SK-N-SH treated with all-trans-retinoic acid at 6 μM for 48 hours (cell line): ENCODE measurements at regions not wholly inside any gene's neighbourhood (a gene's known extent, or its start where the extent isn't known, plus 50 kb on each side); places are given as distances from the start of the nearest gene placed in this dataset.

ENCODE experiments used
- ARNTL ChIP-seq: fragments of 450-650 bp; formaldehyde crosslinking; IDR thresholded peaks from 2 replicates; pipeline ENCODE4 v1.5.0; 2020; ENCODE audit warnings: low read depth, mild to moderate bottlenecking, moderate library complexity, borderline replicate concordance
- CSDC2 ChIP-seq: fragments of 250-450 bp; sonication (Bioruptor Pico); IDR thresholded peaks from 2 replicates; pipeline ENCODE4 v1.5.0; 2020; ENCODE audit warnings: mild to moderate bottlenecking, moderate library complexity
- GLIS3 ChIP-seq: fragments of 250-450 bp; sonication (Bioruptor Pico); IDR thresholded peaks from 2 replicates; pipeline ENCODE4 v1.5.0; 2020; ENCODE audit warnings: mild to moderate bottlenecking, moderate library complexity
- PPARA ChIP-seq: fragments of 250-450 bp; sonication (Bioruptor Pico); IDR thresholded peaks from 2 replicates; pipeline ENCODE4 v1.5.0; 2020; ENCODE audit warnings: mild to moderate bottlenecking, borderline replicate concordance
- RARB ChIP-seq: fragments of 250-450 bp; sonication (Bioruptor Pico); IDR thresholded peaks from 2 replicates; pipeline ENCODE4 v1.8.0; 2021; ENCODE audit warnings: mild to moderate bottlenecking, moderate library complexity
- TOX ChIP-seq: fragments of 250-450 bp; sonication (Bioruptor Pico); IDR thresholded peaks from 2 replicates; pipeline ENCODE4 v1.8.0; 2021; ENCODE audit warnings: mild to moderate bottlenecking, moderate library complexity, borderline replicate concordance
- ZFP3 ChIP-seq: fragments of 250-450 bp; sonication (Bioruptor Pico); IDR thresholded peaks from 2 replicates; pipeline ENCODE4 v1.5.0; 2020; ENCODE audit warnings: mild to moderate bottlenecking, moderate library complexity
- ZFP30 ChIP-seq: fragments of 450-650 bp; formaldehyde crosslinking; IDR thresholded peaks from 2 replicates; pipeline ENCODE4 v1.5.0; 2022; ENCODE audit warnings: mild to moderate bottlenecking, moderate library complexity
- TF ChIP-seq, protein P1 (sequence below): fragments of 250-450 bp; sonication (Bioruptor Pico); IDR thresholded peaks from 2 replicates; pipeline ENCODE4 v1.8.0; 2020; ENCODE audit warnings: mild to moderate bottlenecking, moderate library complexity, borderline replicate concordance
- TF ChIP-seq, protein P2 (sequence below): fragments of 250-450 bp; sonication (Bioruptor Pico); IDR thresholded peaks from 2 replicates; pipeline ENCODE4 v1.5.0; 2020; ENCODE audit warnings: mild to moderate bottlenecking, moderate library complexity

DNA sequence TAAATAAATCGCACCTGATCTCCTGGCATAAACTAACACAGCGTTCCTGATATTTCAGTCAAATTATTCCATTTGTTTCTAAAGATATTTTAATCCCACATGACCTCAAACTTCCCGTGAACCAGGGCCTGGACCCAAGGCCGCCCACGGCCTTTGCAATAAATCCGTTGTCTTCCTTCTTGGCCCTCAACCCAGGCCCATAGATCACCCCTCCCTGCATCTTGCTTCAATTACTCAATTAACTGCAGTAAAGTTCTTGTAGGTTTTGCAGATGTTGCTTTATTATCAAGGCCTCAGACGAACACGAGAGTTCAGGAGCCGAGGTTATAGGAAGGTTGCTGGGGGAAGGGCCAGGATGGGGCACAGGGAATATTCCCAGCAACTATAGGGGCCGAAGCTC is 249.4 kb downstream of the RAB11FIP2 start:
- TF ChIP-seq ZFP30 (CRISPR knock-in tag) (no peak), RARB (no peak), ZFP3 (CRISPR knock-in tag) (no peak), TOX (CRISPR knock-in tag) (no peak), PPARA (CRISPR knock-in tag) (no peak), CSDC2 (CRISPR knock-in tag) (no peak), GLIS3 (CRISPR knock-in tag) (no peak), ARNTL (no peak)
- TF ChIP-seq, protein P1, sequence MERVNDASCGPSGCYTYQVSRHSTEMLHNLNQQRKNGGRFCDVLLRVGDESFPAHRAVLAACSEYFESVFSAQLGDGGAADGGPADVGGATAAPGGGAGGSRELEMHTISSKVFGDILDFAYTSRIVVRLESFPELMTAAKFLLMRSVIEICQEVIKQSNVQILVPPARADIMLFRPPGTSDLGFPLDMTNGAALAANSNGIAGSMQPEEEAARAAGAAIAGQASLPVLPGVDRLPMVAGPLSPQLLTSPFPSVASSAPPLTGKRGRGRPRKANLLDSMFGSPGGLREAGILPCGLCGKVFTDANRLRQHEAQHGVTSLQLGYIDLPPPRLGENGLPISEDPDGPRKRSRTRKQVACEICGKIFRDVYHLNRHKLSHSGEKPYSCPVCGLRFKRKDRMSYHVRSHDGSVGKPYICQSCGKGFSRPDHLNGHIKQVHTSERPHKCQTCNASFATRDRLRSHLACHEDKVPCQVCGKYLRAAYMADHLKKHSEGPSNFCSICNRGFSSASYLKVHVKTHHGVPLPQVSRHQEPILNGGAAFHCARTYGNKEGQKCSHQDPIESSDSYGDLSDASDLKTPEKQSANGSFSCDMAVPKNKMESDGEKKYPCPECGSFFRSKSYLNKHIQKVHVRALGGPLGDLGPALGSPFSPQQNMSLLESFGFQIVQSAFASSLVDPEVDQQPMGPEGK (CRISPR knock-in tag), result no peak
- TF ChIP-seq, protein P2, sequence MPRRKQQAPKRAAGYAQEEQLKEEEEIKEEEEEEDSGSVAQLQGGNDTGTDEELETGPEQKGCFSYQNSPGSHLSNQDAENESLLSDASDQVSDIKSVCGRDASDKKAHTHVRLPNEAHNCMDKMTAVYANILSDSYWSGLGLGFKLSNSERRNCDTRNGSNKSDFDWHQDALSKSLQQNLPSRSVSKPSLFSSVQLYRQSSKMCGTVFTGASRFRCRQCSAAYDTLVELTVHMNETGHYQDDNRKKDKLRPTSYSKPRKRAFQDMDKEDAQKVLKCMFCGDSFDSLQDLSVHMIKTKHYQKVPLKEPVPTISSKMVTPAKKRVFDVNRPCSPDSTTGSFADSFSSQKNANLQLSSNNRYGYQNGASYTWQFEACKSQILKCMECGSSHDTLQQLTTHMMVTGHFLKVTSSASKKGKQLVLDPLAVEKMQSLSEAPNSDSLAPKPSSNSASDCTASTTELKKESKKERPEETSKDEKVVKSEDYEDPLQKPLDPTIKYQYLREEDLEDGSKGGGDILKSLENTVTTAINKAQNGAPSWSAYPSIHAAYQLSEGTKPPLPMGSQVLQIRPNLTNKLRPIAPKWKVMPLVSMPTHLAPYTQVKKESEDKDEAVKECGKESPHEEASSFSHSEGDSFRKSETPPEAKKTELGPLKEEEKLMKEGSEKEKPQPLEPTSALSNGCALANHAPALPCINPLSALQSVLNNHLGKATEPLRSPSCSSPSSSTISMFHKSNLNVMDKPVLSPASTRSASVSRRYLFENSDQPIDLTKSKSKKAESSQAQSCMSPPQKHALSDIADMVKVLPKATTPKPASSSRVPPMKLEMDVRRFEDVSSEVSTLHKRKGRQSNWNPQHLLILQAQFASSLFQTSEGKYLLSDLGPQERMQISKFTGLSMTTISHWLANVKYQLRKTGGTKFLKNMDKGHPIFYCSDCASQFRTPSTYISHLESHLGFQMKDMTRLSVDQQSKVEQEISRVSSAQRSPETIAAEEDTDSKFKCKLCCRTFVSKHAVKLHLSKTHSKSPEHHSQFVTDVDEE (CRISPR knock-in tag), result no peak
